GM19328 (cell line): ENCODE measurements at regions not wholly inside any gene's neighbourhood (a gene's known extent, or its start where the extent isn't known, plus 50 kb on each side); places are given as distances from the start of the nearest gene placed in this dataset.

Experiments used
- ATAC-seq: cut with Tn5 transposase; IDR thresholded peaks from one replicate; pipeline ENCODE4 v1.9.1; 2021; ENCODE audit warnings: mild to moderate bottlenecking, moderate library complexity; ENCODE audit not compliant: unreplicated experiment

GRCh38 chr18:44518666-44519065 lies 162.0 kb upstream of the SETBP1 start:
- no peak for ATAC-seq

- no peak for ATAC-seq
These were observed 159.6 kb upstream of the SETBP1 start for GRCh38 chr18:44520981-44521667.

GRCh38 chr18:44521668-44522022 lies 159.0 kb upstream of the SETBP1 start:
- no peak for ATAC-seq

- no peak for ATAC-seq
These were observed 153.8 kb upstream of the SETBP1 start for GRCh38 chr18:44526705-44527415.

GRCh38 chr18:44533071-44533470 lies 147.6 kb upstream of the SETBP1 start:
- ATAC-seq, result no peak

GRCh38 chr18:44536046-44536445 lies 144.6 kb upstream of the SETBP1 start:
- ATAC-seq, result no peak

GRCh38 chr18:44536619-44537018 lies 144.1 kb upstream of the SETBP1 start:
- no peak for ATAC-seq

- no peak for ATAC-seq
These were observed 143.2 kb upstream of the SETBP1 start for GRCh38 chr18:44537526-44537925.

- no peak for ATAC-seq
These were observed 140.8 kb upstream of the SETBP1 start for GRCh38 chr18:44539926-44540325.

GRCh38 chr18:44541159-44541558 lies 139.5 kb upstream of the SETBP1 start:
- no peak for ATAC-seq

- ATAC-seq, result no peak
These were observed 138.9 kb upstream of the SETBP1 start for GRCh38 chr18:44541781-44542180.

- ATAC-seq, result no peak
These were observed 137.3 kb upstream of the SETBP1 start for GRCh38 chr18:44543387-44543786.

- ATAC-seq, result no peak
These were observed 135.2 kb upstream of the SETBP1 start for GRCh38 chr18:44545359-44545985.

- ATAC-seq, result no peak
These were observed 133.7 kb upstream of the SETBP1 start for GRCh38 chr18:44546954-44547353.

GRCh38 chr18:44548291-44549221 lies 132.1 kb upstream of the SETBP1 start:
- ATAC-seq, result no peak

- ATAC-seq, result no peak
These were observed 128.0 kb upstream of the SETBP1 start for GRCh38 chr18:44552706-44553105.

- no peak for ATAC-seq
These were observed 124.4 kb upstream of the SETBP1 start for GRCh38 chr18:44556296-44556695.

- ATAC-seq, result no peak
These were observed 123.0 kb upstream of the SETBP1 start for GRCh38 chr18:44557616-44558151.

- no peak for ATAC-seq
These were observed 121.9 kb upstream of the SETBP1 start for GRCh38 chr18:44558767-44559166.

- no peak for ATAC-seq
These were observed 117.7 kb upstream of the SETBP1 start for GRCh38 chr18:44562986-44563385.

GRCh38 chr18:44564922-44565321 lies 115.8 kb upstream of the SETBP1 start:
- ATAC-seq, result no peak
